Colon (tissue), 2 donors: ENCODE measurements at regions not wholly inside any gene's neighbourhood (a gene's known extent, or its start where the extent isn't known, plus 50 kb on each side); places are given as distances from the start of the nearest gene placed in this dataset.

Experiments
- FAIRE-seq: peaks from 2 replicates; lab custom pipeline; 2012; peaks lifted over from hg19 to GRCh38; lab: Jason Lieb, UNC
- donor health status: control.
- donor health status: control.

DNA sequence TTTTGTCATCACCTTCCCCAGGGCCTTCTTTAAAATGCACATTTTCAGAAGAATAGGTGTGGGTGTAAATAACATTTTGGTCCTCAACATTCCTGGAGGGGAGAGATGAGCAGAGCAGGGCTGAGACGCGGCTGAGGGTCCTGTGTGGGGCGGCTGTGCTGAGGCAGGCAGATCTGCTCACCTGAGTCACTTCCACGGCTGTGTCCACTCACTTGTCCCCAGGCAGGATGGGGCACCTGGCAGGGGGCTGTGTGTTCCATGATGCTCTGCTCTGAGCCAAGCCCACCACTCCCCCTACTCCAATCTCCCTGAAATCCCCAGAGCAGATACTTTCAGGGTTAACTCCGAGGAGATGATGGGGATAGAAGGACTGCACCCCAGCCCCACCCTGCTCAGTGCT is 93.8 kb downstream of the GLRX3 start:
- FAIRE-seq, result no peak

DNA sequence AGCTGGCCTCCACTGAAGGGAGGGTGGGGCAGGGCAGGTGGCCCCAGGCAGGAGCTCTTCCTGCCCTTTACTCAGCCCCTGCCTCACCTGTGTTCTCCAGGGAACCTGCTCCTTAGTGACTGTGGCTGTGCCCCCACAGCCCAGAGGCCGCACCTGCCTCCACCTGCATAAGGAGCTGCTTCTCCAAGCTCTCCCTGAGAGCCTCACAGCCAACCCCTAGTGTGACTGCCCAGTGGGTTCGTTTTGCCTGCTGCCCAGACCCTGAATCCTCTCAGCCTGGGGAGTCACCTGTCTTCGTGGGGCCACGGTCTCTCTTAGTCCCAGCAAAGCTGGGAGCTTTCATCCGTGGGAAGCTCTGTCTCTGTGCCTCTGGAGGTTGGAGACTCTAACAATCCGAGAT is 94.4 kb downstream of the GLRX3 start:
- no peak for FAIRE-seq

DNA sequence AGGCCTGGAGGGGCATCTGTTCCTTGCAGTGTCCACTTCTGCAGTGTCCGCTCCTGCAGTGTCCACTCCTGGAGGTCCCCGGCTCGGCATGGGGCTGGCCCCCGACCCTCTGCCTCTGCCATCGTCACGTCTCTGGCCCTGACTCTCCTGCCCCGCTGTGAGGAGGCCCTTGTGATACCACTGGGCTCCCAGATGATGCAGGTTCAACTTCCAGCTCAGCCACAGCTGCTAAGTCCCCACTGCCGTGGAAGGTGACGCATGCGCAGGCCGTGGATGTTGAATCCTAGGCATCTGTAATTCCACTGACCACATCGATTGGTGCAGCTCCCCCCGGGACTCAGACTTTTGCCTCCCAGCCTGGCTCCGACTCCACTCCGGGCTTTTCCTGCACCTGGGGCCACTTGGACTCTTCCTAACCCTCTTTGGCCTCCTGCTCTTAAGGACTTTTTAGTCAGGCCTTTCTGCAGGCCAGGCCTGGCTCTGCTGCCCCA is 95.1 kb downstream of the GLRX3 start:
- no peak for FAIRE-seq

DNA sequence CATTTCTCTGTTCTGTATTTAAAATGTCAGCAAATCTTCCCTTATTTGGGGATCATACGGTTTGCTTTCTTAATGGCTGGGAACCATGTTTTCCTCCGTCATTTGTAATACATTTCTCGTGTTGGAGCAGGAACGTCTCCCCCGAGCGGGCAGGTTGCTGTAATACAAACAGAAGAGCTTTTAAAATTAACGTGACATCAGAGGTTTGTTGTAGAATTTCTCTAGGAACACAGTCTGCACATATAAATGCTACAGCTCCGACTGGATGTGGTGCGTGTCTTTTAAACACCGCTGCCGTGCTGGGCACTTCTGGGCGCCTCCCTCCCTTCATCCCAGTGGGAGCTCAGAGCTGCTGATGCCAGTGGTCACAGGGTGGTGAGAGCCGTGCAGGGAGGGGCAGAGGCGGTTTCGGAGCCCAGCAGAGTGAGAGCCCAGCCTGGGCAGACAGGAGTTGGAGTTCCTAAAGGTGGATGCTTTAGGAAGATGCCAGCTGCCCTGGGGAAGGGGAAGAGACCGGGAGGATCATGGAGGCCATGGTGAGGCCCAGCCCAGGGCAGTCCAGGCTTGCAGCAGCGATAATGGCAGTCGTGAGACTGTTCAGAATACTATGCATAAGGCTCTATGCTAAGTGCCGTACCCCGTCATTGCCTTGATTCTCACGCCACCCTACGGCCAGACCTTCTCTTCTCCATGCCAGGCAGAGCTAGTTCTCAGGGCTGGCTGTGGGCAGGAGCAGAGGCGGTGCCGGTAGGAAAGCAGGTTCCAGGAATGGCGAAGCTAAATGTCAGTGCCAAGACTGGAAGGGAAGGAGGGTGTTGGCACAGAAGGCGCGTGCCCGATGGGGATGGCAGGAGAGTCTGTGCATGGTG is 96.2 kb downstream of the GLRX3 start:
- no peak for FAIRE-seq

DNA sequence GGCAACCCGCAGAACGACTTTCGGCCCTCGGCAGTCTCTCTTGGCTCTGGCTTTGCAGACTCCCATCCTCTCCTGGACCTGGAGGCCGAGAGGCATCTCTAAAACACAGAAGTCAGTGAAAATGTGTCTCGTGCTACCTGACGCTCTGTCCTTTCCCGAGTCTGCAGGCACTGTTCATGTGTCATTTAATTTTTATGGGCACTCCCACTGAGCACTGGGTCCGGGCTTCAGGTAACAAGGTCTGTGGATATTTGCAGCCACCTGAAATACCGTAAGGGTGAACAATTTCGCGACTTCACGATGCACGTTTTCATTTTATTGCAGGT is 96.8 kb downstream of the GLRX3 start:
- no peak for FAIRE-seq

DNA sequence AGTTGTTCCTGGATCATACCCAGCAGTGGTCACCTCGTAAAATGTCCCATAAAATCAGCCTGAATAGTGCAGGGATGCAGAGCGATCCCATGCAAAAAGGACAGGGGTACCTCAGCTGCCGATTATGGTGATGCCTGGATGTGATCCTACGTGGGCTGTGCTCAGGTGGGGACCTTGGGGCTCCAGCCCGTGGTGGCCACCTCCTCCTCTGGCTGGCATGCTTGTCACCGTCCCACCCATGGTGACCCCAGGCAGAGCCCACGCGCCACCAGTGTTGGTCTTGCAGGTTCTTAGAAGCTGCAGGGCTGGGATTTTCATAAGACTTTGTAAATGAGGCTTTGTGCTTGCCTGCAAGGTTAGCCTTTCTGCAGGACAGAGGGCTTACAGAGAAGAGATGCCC is 97.2 kb downstream of the GLRX3 start:
- FAIRE-seq, result no peak

DNA sequence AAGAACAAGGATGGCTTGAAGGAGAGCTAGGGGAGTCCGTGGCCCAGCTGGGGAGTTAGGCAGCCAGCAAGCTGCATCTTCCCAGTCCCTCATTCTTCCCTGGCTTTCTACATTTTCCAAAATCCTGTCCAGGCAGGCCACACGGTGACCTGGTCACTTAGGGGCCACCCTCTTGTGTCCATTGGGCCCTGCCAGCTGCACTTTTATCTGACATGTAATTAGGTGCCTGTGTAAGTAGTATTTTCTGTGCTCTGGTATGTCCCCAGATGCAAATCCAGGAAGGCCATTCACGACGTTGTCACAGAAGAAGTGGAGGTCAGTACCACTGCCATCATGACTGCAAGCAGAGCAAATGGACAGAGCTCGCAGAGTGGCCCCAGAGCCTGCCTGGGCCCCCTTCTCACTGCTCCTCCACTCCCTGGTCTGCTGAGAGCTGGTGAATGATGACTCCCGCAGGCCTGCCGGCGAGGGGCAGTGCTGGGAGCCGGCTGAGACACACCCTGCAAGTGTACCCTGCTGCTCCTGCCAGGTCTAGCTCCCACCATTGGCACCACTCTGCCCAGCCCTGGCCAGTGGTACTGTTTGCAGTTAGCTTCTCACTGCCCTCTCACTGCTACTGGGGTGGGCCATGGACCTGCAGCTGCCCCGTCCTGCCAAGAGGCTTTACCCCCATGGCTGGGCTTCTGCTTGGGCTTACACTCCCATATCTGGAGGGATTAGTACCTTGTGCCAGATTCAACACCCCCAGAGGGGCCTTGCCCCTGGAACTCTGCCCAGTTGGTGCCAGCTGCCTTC is 98.2 kb downstream of the GLRX3 start:
- FAIRE-seq, result no peak

DNA sequence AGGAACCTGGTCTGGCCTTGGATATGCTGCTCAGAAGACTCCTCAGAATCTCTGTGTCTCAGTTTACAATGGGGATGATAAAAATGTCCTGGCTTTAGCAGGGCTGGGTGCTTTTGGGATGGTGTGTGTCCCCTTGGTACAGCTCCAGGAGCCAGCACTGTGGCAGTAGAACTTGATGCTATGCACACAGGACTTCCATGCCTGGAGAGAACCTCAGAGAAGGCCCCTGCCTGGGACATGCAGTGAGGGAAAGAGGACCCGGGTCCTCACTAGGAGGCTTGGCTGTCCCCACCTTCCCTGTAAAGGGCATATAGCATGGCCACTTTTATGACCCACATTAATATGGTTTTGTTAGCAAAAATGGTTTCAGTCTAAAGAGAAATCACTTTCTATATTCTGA is 100.5 kb downstream of the GLRX3 start:
- FAIRE-seq, result no peak

DNA sequence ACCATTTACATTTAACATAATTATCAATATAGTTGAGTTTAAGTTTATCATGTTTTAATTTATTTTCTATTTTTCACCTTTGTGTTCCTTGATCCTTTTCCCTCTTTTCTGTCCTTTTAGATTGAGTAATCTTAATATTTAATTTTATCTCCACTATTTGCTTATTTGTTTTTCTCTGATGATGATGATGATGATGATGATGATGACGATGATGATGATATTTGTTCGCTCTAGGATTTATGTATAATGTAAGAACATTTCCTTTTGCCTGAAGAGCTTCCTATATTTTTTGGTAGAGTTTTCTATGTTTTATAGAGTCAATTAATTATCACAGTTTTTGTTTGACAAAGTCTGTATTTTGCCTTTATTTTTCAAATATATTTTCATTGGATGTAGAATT is 104.2 kb downstream of the GLRX3 start:
- FAIRE-seq, result no peak

DNA sequence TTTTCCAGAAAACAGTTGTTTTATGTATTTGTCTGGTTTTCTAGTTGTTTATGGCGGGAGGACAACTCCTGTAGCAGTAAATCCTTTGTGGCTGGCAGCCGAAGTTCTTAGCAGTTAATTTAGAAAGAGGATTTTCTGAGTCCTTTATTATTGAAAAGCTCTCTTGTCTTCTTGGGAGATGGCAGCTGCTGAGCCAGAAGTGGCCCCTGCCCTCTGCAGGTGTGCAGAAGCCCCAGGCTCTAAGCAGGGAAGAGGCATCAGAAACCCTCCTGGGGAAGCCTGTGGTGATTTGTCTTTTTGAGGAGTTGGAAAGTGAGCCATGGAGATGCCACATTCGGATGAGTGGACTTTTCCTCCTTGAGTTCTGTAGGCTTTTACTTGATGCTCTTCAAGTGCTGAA is 106.3 kb downstream of the GLRX3 start:
- no peak for FAIRE-seq

DNA sequence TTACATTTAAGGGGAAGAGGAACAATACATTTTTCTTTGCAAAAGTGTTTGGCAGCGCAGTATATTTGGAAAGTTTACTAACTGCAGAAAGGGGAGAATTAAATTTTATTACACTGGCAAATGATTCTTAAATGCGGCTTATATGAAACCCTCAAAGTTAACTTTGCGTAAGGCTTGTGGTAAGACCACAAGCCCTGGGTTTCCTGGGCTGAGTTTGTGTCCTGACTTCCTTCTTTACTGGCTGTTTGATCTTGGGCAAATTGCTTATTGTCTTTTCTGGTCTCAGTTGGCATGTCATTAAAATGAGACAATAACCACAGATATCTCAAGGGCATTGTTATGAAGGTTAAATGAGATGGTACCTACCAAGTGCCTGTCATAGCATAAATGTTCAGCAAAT is 106.8 kb downstream of the GLRX3 start:
- no peak for FAIRE-seq

DNA sequence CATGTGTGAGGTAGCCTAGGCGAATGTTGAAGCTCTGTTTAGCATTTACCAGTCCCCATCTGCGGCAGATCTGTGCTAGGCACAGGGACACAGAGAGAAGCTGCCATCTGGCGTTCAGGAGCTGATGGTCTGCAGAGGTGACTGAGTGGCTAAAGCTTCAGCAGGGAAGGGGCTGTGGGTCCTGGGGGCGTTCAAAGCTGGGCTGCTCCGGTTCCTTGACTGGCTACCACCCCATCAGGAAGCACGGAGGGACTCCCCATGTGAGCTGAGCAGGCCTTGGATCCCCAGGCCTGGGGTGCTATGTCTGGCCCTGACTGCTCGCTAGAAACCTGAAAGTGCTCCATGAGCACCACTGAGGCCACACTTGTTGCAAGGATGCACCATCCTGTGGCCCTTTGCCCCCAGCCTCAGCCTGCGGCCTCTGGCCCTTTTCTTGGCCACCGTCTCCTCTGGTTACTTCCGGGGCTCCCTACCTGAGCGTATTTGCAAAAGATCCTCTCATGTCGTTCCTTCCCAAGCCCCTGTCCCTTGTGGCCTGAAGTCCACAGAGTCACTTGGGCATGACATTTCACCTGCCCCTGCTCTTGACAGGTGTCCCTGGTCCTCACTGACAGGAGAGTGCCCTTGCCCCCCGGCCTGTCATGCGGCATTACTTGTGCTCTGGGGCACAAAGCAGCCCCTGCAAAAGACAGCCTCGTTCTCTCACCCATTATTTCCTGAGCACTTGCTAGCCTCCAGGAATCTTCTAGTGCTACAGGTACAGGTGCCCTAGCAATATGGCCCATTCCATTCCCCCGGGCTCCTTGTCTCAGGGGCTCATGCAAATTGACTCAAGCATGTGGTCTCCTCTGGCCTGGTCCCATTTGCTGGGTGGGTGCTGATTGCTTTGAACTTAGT is 108.1 kb downstream of the GLRX3 start:
- FAIRE-seq, result no peak

DNA sequence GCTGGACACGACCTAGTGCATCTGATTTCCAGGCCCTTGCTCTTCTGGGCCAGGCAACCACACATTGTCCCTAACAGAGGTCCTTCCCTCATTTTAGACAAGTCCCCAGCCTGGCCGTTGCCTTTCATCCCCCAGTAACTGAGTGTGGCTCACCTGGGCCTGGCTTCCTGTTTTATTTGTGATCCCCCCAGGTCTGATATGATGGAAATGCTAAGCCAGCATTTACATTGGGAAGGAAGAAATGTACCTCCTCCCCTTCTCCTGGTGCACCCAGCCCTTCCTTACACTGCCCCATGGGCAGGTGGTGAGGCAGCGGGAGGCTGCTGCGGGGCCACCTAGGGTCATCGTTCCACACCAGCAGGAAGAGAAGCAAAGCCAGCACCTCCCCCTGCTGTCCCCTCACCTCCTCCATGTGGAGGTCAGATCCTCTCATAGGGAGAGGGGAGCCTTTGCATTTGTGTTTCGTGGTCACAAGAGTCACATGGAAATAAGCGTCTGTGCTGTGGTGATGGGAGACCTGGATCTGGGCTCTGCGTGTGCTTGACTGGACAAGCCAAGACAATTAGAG is 108.8 kb downstream of the GLRX3 start:
- no peak for FAIRE-seq

DNA sequence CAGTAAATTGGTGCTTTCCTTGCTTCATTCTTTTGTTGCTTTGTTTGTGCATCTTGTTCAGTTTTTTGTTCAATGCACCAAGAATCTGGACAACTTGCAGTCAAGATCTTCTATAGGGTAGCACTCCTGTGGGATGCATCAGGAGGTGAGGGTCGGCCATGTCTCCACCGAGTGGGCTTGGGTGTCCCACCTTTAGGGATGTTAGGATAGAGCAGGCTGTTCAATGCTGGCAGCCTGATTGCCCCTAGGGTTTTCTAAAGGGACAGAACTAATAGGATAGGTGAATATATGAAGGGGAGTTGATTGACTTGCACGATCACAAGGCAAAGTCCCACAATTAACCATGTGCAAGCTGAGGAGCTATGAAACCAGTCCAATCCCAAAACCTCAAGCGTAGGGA is 109.9 kb downstream of the GLRX3 start:
- no peak for FAIRE-seq

DNA sequence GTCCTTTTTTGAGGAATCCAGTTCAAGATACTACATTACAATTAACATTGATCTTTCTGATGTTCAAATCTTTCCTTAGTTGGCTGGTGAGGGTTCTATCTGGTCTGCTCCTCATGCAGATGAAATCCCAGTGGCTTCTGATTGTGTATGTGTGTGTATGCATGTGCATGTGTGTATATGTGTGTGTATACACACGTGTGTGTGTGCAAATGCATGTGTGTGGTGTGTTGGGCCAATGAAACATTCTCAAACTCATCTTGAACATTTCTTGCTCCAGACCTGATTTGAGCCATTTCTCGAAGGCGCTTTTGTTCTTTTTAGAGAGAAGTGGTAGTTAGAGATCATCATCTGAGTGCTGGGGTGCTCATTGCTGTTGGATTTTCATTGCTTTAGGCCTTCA is 113.9 kb downstream of the GLRX3 start:
- FAIRE-seq, result no peak

DNA sequence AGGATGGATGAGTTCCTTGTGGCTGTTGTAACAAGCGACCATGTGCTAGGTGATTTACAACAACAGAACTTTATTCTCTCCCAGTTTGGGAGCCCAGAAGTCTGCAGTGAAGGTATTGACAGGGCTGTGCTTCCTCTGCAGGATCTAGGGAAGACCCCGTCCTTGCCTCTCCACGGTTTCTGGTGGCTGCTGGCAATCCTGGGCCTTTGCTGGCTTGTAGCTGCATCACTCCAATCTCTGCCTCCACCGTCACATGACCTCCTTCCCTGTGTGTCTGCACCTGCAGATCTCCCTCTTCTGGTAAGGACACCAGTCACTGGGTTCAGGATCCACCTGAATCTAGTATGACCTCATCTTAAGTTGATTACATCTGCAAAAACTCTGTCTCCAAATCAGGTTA is 115.6 kb downstream of the GLRX3 start:
- FAIRE-seq, result no peak

DNA sequence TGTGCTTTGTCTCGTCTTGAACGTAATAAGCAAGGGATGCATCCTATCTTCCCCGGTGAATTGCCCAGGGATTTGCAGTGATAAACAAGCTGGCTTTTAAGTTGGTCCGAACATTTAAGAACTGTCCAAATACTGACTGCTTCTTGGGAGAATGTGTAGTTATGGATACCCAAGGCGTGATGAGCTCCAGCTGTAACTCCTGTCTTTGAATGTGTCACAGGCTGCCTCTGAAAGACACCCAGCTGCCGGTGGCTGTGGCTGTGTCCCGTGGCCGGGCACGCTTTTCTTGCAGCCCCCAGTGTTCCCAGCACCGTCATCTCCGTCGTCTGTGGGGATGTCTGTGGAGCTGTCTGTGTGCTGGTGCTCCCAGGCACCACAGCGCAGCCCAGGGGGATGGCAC is 118.1 kb downstream of the GLRX3 start:
- no peak for FAIRE-seq

DNA sequence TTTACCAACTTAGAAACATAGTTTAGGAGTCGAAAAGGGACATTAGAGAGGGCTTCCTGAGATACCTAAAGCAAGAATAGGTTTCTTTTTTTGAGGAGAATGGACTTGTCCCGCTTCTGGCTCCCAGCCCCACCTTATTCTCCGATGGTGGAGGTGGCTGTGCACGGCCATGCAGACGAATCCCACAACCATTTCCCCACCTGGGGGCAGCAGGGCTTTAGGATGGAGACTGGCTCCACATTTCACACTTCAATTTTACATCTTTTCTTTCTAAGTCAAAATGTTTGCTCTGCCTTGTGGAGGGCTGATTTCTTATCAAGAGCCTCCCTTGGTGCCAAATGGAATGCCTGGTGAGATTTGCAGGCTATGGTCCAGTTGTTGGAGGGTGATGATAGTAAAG is 118.5 kb downstream of the GLRX3 start:
- FAIRE-seq, result no peak

DNA sequence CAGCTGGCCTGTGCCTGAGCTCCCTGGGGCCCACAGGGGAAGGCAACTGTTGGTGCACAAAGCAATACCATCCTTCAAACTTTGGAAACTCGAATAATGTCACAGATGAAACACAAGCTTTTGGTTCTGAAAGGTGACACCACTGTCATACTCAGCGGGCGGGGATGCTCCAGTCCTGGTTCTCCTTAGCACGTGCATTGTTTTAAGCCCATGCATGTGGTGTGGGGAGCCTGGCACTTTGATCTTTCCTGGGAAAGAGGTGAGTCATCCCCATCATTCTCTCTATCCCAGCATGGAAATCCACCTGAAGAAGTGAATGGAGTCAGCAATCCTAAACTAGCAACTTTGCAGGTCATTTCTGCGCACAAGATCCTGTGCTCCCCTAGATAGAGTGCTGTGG is 119.6 kb downstream of the GLRX3 start:
- FAIRE-seq, result no peak

DNA sequence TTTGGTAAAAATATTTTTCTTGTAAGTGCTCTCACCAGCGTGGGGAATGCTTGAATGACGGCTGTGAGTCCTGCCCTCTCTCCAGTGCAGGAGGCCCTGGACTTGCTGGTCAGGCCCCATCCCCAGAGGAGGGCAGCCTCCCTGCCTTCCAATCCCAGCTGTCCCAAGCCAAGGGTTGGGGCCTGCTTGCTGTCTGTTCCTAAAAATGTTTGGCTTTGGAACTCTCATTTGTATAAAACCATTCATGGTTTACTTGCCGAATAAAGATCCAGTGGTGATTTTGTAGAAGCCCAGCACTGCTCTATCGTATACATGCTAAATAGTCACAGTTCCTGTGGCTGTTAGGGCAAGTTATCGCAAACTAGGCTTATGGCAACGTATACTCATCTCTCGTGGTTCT is 121.7 kb downstream of the GLRX3 start:
- no peak for FAIRE-seq

DNA sequence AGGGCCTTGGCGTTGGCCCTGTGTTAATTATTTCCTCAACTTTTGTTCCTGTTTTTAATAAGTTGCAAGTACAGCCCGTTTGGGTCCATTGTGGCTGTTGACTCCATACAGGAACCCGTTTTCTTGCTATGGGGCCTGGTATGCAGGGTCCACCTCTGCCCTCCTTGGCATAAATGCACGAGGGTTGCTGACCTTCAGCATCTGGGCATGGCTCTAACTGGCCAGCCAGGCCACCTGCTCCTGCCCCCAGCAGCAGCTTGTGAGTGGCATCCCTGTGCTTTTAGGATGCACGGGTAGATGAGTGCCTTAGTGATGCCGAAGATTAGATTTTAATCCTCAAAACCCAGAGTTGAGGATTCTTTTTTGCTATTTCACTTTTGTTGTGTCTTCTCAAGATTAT is 123.2 kb downstream of the GLRX3 start:
- no peak for FAIRE-seq

DNA sequence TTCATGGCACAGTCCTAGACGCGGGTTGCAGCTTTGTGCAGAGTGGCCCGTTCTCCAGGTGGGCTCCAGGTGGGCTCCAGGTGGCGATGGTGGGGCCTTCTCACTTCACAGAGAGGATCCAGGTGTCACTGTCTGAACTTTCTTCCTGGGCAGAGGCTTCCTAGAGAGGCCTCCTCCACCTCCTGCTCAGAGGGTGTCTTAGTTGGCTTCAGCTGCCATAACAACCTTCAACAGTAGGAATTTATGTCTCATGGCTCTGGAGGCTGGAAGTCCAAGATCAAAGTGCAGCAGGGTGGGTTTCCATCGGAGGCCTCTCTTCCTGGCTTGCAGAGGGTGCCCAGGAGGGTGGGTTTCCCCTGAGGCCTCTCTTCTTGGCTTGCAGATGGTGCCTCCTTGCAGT is 125.1 kb downstream of the GLRX3 start:
- no peak for FAIRE-seq
